ENCODE measurements at regions not wholly inside any gene's neighbourhood (a gene's known extent, or its start where the extent isn't known, plus 50 kb on each side); places are given as distances from the start of the nearest gene placed in this dataset.

DNA sequence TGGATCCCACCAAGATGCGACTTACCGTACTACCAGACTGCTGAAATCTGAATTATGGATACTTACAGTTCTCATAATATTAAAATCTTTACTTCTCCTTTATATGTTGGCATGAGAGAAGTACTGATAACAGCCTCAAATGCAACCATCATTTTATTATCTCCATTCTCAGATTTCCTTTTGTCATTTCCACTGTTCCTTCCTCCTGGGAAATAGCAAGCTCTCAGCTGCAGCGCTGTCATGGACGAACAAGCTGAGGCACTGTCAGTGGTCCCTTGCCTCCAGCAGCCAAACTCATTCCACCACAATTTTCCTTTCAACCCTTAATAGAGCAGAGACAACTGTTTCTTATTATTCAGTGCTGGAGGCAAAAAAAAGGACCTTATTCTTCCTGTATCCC lies 478.4 kb downstream of the ARL4A start:
- DNase-seq (ENCODE audit: low spot score) = no peak
- H3K27ac ChIP-seq = no peak overlapping the region
- no peak for TF ChIP-seq CTCF (conservative IDR thresholded peaks at IDR 0.05; ENCODE audit: low read depth)
- ChIA-PET CTCF (no interaction called here), POLR2A (ENCODE audit: low non-redundant PET) (no interaction called here)

DNA sequence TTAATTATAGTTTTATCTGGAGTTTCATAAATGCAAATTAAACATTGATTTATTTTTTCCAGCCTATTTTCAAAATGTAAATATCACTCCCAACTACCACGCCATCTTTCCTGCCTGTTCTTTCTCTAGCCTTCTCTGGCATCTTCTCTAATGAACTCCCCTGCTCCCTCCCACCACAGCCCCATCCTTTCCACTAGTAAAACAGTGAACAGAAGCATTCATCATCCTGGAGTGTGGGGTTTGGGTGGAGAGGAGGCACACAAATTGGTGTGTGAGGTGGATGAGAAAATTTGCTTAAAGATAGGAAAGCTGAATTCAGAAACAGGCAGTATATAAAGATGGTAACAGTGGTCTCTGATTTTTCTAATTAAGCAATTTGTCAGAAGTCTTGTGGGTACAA lies 479.4 kb downstream of the ARL4A start:
- H3K27ac ChIP-seq = no peak overlapping the region
- POLR2A ChIA-PET (ENCODE audit: low non-redundant PET) = no interaction called here
- no peak for DNase-seq (ENCODE audit: low spot score)
- CTCF ChIA-PET = no interaction called here
- TF ChIP-seq CTCF (conservative IDR thresholded peaks at IDR 0.05; ENCODE audit: low read depth) = no peak

GRCh38 chr7:13169356-13169755 lies 481.9 kb downstream of the ARL4A start:
- DNase-seq (ENCODE audit: low spot score) = no peak
- no peak for TF ChIP-seq CTCF (conservative IDR thresholded peaks at IDR 0.05; ENCODE audit: low read depth)
- POLR2A ChIA-PET (ENCODE audit: low non-redundant PET) = no interaction called here
- CTCF ChIA-PET = no interaction called here
- no peak overlapping the region for H3K27ac ChIP-seq

DNA sequence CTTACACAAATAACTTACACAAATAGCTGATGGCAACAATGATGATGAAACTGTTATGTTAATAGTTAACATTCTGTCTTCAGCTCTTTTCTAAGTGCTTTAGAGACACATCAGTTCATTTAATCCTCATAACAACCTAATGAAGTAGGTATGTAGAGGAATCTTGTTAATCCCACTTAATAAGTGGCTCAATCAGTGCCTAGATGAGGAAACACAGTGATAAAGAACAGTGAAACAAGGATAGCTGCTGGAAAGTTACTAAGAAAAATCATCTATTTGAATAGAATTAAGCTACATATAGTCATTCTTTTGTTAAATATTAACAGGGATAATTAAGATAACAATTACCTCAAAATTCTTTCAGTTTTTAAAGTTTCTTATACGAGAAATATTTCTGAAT lies 487.6 kb downstream of the ARL4A start:
- DNase-seq (ENCODE audit: low spot score) = no peak
- no peak for TF ChIP-seq CTCF (conservative IDR thresholded peaks at IDR 0.05; ENCODE audit: low read depth)
- no peak overlapping the region for H3K27ac ChIP-seq
- CTCF ChIA-PET = interaction anchor here (0.5 to 0.8 kb wide), 3 partner anchors 189 to 1491 kb away, joined by 3 to 5 read pairs (median 3); no protein-coding TSS in a partner anchor
- POLR2A ChIA-PET (ENCODE audit: low non-redundant PET) = no interaction called here

- DNase-seq (ENCODE audit: low spot score) = no peak
- H3K27ac ChIP-seq = no peak overlapping the region
- ChIA-PET CTCF (interaction anchor here (0.6 kb wide), 1 partner anchor 745 kb away, joined by 3 read pairs; no protein-coding TSS in a partner anchor), POLR2A (ENCODE audit: low non-redundant PET) (no interaction called here)
- 0 out of 2 replicates have a peak, but pooled peaks have one; percentile 18 for TF ChIP-seq CTCF (conservative IDR thresholded peaks at IDR 0.05; ENCODE audit: low read depth)
Observed at GRCh38 chr7:13179011-13179582, 491.7 kb downstream of the ARL4A start.

- no peak for TF ChIP-seq CTCF (conservative IDR thresholded peaks at IDR 0.05; ENCODE audit: low read depth)
- CTCF ChIA-PET = interaction anchor here (0.6 kb wide), 1 partner anchor 746 kb away, joined by 3 read pairs; no protein-coding TSS in a partner anchor
- DNase-seq (ENCODE audit: low spot score) = no peak
- H3K27ac ChIP-seq = no peak overlapping the region
- POLR2A ChIA-PET (ENCODE audit: low non-redundant PET) = no interaction called here
Observed at GRCh38 chr7:13179775-13180523, 492.5 kb downstream of the ARL4A start.

Data from RWPE1 (cell line).